ENCODE measurements at regions not wholly inside any gene's neighbourhood (a gene's known extent, or its start where the extent isn't known, plus 50 kb on each side); places are given as distances from the start of the nearest gene placed in this dataset.

GRCh38 chr12:77229640-77230442 is 164.5 kb upstream of the E2F7 start:
- TF ChIP-seq CTCF (IDR thresholded peaks at IDR 0.05), result no peak

GRCh38 chr12:77228376-77228775 is 163.0 kb upstream of the E2F7 start:
- TF ChIP-seq CTCF (IDR thresholded peaks at IDR 0.05), result no peak

GRCh38 chr12:77226368-77226767 is 161.0 kb upstream of the E2F7 start:
- no peak for TF ChIP-seq CTCF (IDR thresholded peaks at IDR 0.05)

GRCh38 chr12:77225373-77225772 is 160.0 kb upstream of the E2F7 start:
- no peak for TF ChIP-seq CTCF (IDR thresholded peaks at IDR 0.05)

GRCh38 chr12:77224346-77224745 is 159.0 kb upstream of the E2F7 start:
- TF ChIP-seq CTCF (IDR thresholded peaks at IDR 0.05), result no peak

- TF ChIP-seq CTCF (IDR thresholded peaks at IDR 0.05), result no peak
These were observed 157.0 kb upstream of the E2F7 start for GRCh38 chr12:77222336-77222735.

GRCh38 chr12:77220586-77220985 is 155.2 kb upstream of the E2F7 start:
- TF ChIP-seq CTCF (IDR thresholded peaks at IDR 0.05), result no peak

GRCh38 chr12:77218278-77218677 is 152.9 kb upstream of the E2F7 start:
- TF ChIP-seq CTCF (IDR thresholded peaks at IDR 0.05), result no peak

Data from LNCAP (cell line).